VCaP (cell line): ENCODE measurements at regions not wholly inside any gene's neighbourhood (a gene's known extent, or its start where the extent isn't known, plus 50 kb on each side); places are given as distances from the start of the nearest gene placed in this dataset.

Source experiments
- H3K27ac ChIP-seq: fragments of 450-650 bp; 2 replicates; pipeline ENCODE4 v1.5.1; 2017
- TF ChIP-seq, protein P1 (sequence below): fragments of 450-650 bp; conservative IDR thresholded peaks from 2 replicates; pipeline ENCODE4 v1.5.1; 2017; ENCODE audit warnings: mild to moderate bottlenecking, moderate library complexity

DNA sequence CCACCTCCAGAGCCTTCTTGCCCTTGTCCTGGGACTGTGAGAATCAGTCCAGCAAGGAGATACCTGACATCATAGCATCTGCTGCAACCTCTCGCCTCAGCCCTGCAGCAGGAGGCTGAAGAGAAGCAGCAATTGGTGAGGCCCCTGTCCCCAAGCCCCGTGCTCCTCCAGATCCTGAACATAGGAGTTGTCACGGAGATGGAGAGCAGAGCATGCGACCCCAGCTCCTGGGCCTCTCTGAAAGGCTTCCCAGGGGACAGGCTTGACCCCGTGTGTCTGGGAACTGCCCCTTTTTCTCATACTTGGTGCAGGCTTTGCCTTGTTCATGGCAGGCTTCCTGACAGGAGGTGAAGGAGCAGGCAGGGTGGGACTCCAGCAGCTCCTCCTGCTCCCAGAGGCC, 127.7 kb upstream of the PZP start:
- TF ChIP-seq, protein P1, sequence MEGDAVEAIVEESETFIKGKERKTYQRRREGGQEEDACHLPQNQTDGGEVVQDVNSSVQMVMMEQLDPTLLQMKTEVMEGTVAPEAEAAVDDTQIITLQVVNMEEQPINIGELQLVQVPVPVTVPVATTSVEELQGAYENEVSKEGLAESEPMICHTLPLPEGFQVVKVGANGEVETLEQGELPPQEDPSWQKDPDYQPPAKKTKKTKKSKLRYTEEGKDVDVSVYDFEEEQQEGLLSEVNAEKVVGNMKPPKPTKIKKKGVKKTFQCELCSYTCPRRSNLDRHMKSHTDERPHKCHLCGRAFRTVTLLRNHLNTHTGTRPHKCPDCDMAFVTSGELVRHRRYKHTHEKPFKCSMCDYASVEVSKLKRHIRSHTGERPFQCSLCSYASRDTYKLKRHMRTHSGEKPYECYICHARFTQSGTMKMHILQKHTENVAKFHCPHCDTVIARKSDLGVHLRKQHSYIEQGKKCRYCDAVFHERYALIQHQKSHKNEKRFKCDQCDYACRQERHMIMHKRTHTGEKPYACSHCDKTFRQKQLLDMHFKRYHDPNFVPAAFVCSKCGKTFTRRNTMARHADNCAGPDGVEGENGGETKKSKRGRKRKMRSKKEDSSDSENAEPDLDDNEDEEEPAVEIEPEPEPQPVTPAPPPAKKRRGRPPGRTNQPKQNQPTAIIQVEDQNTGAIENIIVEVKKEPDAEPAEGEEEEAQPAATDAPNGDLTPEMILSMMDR: no peak
- no peak overlapping the region for H3K27ac ChIP-seq

DNA sequence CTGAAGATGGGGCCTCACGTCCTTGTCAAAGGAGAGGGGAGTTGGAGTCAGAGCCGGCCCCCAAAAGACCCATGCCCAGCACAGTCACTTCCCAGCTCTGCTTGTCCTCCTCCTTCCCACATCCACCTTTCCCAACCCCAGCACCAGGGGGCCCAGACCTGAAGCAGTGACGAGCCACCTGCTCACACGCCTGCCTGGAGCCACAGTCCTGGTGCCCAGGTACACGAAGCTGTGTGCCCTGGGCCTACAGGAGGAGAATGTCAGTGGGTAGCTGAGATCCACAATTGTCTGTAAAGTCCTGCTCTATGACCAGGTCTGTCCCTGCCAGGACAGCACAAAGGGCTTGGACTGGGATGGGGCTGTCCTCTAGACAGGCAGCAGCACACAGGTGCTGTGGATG, 126.8 kb upstream of the PZP start:
- no peak overlapping the region for H3K27ac ChIP-seq
- TF ChIP-seq, protein P1: no peak

DNA sequence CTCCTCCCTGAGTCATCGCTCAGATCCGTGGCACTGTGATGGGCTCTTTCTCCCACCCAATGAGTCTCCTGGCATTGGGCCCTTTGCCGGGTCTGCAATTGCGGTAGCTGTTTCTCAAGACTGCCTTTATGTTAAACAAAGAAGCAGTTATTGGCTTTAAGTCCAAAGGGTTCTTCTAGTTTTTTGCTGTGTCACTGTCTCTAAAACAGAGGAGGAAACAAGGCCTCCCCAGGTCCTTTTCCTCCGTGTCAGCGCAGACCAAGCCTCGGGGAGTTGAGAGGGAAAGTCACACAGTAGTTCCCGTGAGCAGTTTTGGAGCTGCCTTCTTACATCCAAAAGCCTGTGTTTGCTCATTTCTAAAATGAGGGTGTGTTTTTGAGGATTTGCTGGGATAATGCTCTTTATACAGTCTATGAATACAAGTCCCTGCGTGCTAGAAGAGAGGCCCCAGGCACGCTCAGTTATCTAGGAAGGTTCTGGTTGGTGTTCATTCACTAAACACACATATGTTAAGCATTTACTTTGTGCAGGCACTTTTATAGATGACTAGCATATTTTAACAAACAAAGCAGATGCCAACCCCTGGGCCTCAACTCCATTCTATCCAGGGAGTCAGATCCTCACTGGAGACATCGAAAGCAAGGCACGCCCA, 126.0 kb upstream of the PZP start:
- no peak overlapping the region for H3K27ac ChIP-seq
- TF ChIP-seq, protein P1: no peak

DNA sequence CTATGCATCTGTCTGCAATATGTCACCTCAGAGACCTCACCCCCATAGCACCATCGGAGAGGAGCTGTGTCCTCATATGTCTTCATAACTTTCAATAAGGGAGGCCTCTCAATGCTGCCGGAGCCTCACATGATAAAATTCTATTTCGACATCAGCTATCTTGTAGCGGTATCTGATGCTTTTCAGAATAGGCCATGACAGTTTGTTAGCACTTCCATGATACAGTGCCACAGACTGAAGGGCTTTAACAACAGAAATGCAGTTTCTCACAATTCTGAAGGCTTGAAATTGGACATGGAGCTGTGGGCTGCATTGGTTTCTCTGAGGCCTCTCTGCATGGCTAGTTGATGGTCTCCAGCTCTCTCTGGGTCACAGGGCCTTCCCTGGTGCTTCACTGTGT, 125.0 kb upstream of the PZP start:
- no peak overlapping the region for H3K27ac ChIP-seq

DNA sequence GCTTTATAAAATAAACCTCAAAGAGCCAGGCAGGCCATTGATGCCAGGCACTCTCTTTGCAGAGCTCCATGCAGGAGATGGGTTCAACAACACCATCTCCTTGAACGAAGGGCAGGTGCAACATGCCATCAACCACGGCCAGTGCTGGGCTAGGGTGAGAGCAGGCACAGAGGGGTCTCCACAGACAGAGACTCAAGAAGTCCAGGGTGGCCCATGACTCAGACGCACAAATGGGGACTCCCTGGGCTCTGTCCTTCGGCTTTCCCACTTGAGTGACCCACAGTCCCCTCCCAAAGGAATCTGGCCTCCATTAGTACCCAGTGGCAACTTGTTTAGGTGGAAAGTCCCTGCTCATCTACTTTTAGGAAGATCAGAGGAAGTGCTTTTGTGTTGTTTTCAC, 124.4 kb upstream of the PZP start:
- no peak overlapping the region for H3K27ac ChIP-seq
- TF ChIP-seq, protein P1: no peak

More for the DNA sequence above, 125.0 kb upstream of the PZP start:
- TF ChIP-seq, protein P1: no peak

DNA sequence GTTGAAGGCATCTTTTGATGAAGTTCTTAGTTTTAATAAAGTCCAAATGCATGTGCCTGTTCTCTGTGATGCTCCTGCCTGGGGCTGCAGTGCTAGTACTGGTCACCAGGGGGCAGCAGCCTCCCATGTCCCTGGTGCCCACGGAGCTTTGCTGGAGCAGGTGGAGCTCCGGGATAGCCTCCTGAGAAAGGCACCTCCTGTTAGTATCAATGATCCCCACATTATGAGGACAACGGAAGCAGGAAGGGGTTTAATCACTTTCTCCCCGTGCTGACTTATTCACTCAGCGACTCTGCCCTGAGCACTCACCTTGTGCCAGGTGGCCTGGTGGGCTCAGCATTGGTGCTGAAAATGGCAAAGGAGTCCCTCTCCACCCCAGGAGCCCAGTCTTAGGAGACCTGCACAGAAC, 123.0 kb upstream of the PZP start:
- TF ChIP-seq, protein P1: peak; percentile 100
- H3K27ac ChIP-seq: no peak overlapping the region

DNA sequence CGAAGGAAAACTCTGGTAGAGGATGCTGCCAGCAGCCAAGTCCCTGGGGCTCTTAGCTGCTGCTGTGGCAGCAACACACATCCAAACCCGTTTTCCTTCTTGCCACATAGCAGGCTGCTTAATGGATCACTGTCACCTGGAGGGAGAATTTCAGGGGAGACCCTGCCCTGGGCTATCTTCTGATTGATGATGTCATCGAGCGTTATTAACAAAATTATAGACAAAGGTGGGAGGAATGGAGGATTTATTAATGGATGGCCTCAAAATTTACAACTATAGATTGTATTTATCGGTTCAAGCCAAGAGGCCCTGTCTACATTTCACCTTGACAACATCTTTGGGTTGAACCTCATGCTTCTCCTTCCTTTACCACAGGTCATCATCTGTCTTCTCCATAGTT, 120.8 kb upstream of the PZP start:
- H3K27ac ChIP-seq: no peak overlapping the region
- TF ChIP-seq, protein P1: no peak
